ENCODE measurements at regions not wholly inside any gene's neighbourhood (a gene's known extent, or its start where the extent isn't known, plus 50 kb on each side); places are given as distances from the start of the nearest gene placed in this dataset.

DNA sequence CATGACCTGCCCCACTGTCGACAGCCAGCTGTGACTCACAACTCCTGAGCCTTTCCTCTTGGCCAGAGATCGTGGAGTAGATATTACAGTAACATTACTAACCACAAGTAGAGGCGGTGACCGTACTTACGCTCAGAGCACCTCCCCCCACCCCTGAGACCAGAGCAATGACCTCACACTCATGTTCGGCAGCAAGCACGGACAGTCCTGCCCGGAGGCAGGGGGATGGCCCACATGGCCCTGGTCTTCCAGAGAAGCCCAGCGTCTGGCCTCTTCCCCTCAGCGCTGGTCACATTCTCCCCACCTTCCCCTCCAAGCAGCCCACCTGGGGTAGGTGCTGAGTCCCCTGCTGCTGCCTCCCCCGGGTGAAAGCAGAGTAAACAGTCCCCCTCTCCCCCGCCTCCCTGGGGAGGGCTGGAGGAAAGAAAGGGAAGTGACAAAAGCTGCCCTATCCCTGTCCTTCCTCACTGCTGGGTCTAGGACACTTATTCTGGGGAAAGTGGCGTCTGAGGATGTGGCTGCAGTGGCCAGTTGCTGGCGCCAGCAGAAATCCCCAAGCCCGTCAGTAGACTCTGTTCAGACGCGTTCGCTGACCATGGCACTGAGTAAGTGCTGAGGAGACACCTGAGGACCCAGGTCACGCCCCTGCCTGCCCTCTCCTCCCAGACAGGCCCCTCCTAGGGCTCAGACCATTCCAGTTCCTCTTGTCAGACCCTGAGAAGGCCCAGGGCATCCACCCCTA is 68.5 kb downstream of the MRPL14 start (continued):
- TF ChIP-seq MYNN (CRISPR knock-in tag; IDR thresholded peaks at IDR 0.05; ENCODE audit: low read depth) = no peak
- no peak for TF ChIP-seq NAIF1 (CRISPR knock-in tag; IDR thresholded peaks at IDR 0.05; ENCODE audit: borderline replicate concordance)
- TF ChIP-seq CHD2 (IDR thresholded peaks at IDR 0.05; ENCODE audit: low read depth, low read length) = no peak
- TF ChIP-seq IRX3 (CRISPR knock-in tag; IDR thresholded peaks at IDR 0.05; ENCODE audit: borderline replicate concordance, low read depth) = no peak
- TF ChIP-seq, protein P1, sequence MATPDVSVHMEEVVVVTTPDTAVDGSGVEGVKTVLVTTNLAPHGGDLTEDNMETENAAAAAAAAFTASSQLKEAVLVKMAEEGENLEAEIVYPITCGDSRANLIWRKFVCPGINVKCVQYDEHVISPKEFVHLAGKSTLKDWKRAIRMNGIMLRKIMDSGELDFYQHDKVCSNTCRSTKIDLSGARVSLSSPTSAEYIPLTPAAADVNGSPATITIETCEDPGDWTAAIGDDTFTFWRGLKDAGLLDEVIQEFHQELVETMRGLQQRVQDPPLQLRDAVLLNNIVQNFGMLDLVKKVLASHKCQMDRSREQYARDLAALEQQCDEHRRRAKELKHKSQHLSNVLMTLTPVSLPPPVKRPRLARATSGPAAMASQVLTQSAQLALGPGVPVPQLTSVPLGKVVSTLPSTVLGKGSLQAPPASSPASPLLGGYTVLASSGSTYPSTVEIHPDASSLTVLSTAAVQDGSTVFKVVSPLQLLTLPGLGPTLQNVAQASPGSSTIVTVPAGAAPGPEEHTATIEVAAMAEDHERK (CRISPR knock-in tag; IDR thresholded peaks at IDR 0.05; ENCODE audit: low read depth) = no peak
- TF ChIP-seq CC2D1A (CRISPR knock-in tag; IDR thresholded peaks at IDR 0.05) = no peak
- TF ChIP-seq PHB2 (IDR thresholded peaks at IDR 0.05; ENCODE audit: partially characterized antibody) = no peak
- TF ChIP-seq SNRNP70 (IDR thresholded peaks at IDR 0.05; ENCODE audit: low read depth, low read length) = no peak
- no peak; the same call in 1 of the 2 replicates for TF ChIP-seq ZNF768 (CRISPR knock-in tag; IDR thresholded peaks at IDR 0.05)
- no peak for TF ChIP-seq ZNF629 (CRISPR knock-in tag; conservative IDR thresholded peaks at IDR 0.05)
- no peak for TF ChIP-seq MATR3 (CRISPR knock-in tag; IDR thresholded peaks at IDR 0.05)
- no peak for TF ChIP-seq ZNF33B (CRISPR knock-in tag; IDR thresholded peaks at IDR 0.05)
- TF ChIP-seq ZNF562 (CRISPR knock-in tag; IDR thresholded peaks at IDR 0.05; ENCODE audit: borderline replicate concordance) = no peak
- TF ChIP-seq, protein P2, sequence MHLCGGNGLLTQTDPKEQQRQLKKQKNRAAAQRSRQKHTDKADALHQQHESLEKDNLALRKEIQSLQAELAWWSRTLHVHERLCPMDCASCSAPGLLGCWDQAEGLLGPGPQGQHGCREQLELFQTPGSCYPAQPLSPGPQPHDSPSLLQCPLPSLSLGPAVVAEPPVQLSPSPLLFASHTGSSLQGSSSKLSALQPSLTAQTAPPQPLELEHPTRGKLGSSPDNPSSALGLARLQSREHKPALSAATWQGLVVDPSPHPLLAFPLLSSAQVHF (CRISPR knock-in tag; IDR thresholded peaks at IDR 0.05) = no peak
- TF ChIP-seq, protein P3, sequence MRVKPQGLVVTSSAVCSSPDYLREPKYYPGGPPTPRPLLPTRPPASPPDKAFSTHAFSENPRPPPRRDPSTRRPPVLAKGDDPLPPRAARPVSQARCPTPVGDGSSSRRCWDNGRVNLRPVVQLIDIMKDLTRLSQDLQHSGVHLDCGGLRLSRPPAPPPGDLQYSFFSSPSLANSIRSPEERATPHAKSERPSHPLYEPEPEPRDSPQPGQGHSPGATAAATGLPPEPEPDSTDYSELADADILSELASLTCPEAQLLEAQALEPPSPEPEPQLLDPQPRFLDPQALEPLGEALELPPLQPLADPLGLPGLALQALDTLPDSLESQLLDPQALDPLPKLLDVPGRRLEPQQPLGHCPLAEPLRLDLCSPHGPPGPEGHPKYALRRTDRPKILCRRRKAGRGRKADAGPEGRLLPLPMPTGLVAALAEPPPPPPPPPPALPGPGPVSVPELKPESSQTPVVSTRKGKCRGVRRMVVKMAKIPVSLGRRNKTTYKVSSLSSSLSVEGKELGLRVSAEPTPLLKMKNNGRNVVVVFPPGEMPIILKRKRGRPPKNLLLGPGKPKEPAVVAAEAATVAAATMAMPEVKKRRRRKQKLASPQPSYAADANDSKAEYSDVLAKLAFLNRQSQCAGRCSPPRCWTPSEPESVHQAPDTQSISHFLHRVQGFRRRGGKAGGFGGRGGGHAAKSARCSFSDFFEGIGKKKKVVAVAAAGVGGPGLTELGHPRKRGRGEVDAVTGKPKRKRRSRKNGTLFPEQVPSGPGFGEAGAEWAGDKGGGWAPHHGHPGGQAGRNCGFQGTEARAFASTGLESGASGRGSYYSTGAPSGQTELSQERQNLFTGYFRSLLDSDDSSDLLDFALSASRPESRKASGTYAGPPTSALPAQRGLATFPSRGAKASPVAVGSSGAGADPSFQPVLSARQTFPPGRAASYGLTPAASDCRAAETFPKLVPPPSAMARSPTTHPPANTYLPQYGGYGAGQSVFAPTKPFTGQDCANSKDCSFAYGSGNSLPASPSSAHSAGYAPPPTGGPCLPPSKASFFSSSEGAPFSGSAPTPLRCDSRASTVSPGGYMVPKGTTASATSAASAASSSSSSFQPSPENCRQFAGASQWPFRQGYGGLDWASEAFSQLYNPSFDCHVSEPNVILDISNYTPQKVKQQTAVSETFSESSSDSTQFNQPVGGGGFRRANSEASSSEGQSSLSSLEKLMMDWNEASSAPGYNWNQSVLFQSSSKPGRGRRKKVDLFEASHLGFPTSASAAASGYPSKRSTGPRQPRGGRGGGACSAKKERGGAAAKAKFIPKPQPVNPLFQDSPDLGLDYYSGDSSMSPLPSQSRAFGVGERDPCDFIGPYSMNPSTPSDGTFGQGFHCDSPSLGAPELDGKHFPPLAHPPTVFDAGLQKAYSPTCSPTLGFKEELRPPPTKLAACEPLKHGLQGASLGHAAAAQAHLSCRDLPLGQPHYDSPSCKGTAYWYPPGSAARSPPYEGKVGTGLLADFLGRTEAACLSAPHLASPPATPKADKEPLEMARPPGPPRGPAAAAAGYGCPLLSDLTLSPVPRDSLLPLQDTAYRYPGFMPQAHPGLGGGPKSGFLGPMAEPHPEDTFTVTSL (CRISPR knock-in tag; IDR thresholded peaks at IDR 0.05; ENCODE audit: borderline replicate concordance) = peak; percentile 79; the same call in 1 of the 2 replicates
- TF ChIP-seq, protein P4, sequence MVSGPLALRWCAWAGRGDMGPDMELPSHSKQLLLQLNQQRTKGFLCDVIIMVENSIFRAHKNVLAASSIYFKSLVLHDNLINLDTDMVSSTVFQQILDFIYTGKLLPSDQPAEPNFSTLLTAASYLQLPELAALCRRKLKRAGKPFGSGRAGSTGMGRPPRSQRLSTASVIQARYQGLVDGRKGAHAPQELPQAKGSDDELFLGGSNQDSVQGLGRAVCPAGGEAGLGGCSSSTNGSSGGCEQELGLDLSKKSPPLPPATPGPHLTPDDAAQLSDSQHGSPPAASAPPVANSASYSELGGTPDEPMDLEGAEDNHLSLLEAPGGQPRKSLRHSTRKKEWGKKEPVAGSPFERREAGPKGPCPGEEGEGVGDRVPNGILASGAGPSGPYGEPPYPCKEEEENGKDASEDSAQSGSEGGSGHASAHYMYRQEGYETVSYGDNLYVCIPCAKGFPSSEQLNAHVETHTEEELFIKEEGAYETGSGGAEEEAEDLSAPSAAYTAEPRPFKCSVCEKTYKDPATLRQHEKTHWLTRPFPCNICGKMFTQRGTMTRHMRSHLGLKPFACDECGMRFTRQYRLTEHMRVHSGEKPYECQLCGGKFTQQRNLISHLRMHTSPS (CRISPR knock-in tag; IDR thresholded peaks at IDR 0.05; ENCODE audit: low read depth) = peak; percentile 60; the same call in 1 of the 2 replicates
- TF ChIP-seq RFX5 (IDR thresholded peaks at IDR 0.05; ENCODE audit: low read depth, low read length) = no peak
- TF ChIP-seq GTF3A (CRISPR knock-in tag; conservative IDR thresholded peaks at IDR 0.05) = no peak
- TF ChIP-seq NFE2 (CRISPR knock-in tag; IDR thresholded peaks at IDR 0.05) = no peak
- TF ChIP-seq DNMT1 (CRISPR knock-in tag; IDR thresholded peaks at IDR 0.05) = no peak
